Peyer's patch (tissue), 4 donors: ENCODE measurements at regions not wholly inside any gene's neighbourhood (a gene's known extent, or its start where the extent isn't known, plus 50 kb on each side); places are given as distances from the start of the nearest gene placed in this dataset.

Experiments
- CTCF ChIP-seq, 6 experiments: fragments of 450-650 bp in 4 of 6; fragments of 200-600 bp in 2 of 6; sonication (generic) in 1 of 6; IDR thresholded peaks; one replicate each; pipeline ENCODE4 v1.5.1; 2017 to 2019; ENCODE audit warnings: antibody characterized with exemption in 6 of 6, mild to moderate bottlenecking in 3 of 6, moderate library complexity in 1 of 6
- POLR2A ChIP-seq, 2 donors: fragments of 450-650 bp; IDR thresholded peaks; one replicate each; pipeline ENCODE4 v1.5.1; 2017; ENCODE audit warnings: antibody characterized with exemption in 2 of 2, mild to moderate bottlenecking in 2 of 2, moderate library complexity in 2 of 2

GRCh38 chr18:70464343-70465114 is 175.7 kb downstream of the SOCS6 start:
- TF ChIP-seq CTCF (IDR thresholded peaks at IDR 0.05), result peak in 2 of 6 experiments; percentile 45 to 49
- no peak for TF ChIP-seq POLR2A (IDR thresholded peaks at IDR 0.05)
